GM21423 (cell line): ENCODE measurements at regions not wholly inside any gene's neighbourhood (a gene's known extent, or its start where the extent isn't known, plus 50 kb on each side); places are given as distances from the start of the nearest gene placed in this dataset.
"Not testable (repeated sequence)": the region's sequence is repeated elsewhere in the genome, so short reads cannot be mapped to it uniquely, and the experiment has no call there.

Source experiments
- ATAC-seq: cut with Tn5 transposase; IDR thresholded peaks from one replicate; pipeline ENCODE4 v1.9.1; 2021; ENCODE audit warnings: mild to moderate bottlenecking, moderate library complexity; ENCODE audit not compliant: unreplicated experiment

DNA sequence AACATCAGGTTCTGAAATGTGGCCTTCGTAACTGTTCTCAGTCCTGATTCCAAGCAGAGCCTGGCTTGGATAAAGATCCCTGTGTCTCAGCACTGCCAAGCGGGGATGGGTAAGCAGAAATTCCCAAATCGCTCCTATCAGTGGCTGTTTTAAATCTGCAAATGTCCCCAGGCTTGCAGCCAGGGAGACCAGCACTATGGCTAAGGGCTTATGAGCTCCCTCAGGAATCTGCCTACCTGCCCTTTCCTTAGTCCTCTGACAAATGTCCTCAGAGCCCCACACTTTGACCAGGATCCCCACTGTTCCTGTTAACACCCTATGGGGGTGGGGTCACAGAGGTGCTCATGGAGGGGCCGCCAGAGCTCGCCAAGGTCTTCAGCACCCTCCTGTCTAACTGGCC lies 1062.8 kb downstream of the UQCRFS1 start:
- ATAC-seq: no peak

DNA sequence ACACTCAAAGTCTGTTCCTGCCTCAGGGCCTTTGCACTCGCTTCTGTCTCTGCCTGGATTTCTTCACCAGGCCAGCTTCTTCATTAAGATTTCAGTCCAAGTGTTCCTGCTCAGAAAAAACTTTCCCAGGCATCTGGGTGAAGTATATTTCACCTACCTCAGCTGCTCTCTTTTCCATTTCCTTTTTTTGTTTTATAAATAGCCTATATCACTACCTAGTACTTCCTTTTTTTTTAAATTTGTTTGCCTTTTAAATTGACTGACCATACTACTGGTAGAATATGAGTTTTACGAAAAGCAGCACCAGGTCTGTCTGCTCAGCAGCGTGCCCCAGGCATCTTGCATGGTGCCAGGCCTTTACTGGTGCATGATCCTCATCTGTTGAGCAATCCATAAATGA lies 1064.4 kb downstream of the UQCRFS1 start:
- ATAC-seq: no peak

DNA sequence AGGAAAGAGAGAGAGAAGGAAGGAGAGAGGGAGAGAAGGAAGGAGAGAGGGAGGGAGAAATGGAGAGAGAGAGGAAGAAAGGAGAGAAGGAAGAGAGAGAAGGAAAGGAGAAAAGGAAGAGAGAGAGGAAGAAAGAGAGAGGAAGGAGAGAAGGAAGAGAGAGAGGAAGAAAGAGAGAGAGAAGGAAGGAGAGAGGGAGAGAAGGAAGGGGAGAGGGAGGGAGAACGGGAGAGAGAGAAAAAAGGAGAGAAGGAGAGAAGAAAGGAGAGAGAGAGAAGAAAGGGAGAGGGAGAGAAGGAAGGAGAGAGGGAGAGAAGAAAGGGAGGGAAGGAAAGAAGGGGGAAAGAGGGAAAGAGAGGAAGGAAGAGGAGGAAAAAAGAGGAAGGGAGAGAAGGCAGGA lies 1070.7 kb downstream of the UQCRFS1 start:
- ATAC-seq: no peak

DNA sequence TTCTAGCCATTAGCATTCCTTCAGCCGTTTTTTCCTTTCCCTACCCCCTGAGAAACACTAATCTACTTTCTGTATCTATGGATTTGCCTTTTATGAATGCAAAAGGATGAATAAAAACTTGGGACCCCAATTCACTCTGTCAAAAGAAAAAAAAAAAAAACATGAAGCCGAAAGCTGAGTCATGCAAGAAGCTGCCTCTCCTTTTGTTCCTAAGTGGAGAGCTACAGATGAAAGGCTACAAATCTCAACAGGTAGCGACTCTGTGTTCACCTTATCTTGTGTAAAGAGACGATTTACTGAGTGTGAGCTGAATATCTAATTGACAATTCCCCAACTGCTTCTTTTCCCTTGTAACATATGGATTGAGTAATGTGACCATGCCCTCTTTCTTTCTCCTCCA lies 1072.8 kb downstream of the UQCRFS1 start:
- no peak for ATAC-seq

- ATAC-seq: no peak
These were observed 1075.2 kb downstream of the UQCRFS1 start for GRCh38 chr19:28137772-28138171.

DNA sequence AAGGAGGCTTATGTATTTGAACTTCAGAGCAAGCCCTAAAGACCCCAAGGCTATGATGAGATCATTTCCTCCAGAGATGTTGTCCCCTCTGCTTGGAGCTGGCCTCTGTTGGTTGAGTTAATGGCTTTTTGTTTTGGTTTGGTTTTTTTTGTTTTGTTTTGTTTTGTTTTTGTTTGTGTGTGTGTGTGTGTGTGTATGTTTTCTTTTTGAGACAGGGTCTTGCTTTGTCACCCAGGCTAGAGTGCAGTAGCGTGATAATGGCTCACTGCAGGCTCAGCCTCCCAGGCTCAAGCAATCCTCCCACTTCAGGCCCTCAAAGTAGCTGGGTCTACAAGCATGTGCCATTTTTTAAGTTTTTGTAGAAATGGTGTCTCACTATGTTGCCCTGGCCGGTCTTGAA lies 1076.2 kb downstream of the UQCRFS1 start:
- ATAC-seq: no peak

DNA sequence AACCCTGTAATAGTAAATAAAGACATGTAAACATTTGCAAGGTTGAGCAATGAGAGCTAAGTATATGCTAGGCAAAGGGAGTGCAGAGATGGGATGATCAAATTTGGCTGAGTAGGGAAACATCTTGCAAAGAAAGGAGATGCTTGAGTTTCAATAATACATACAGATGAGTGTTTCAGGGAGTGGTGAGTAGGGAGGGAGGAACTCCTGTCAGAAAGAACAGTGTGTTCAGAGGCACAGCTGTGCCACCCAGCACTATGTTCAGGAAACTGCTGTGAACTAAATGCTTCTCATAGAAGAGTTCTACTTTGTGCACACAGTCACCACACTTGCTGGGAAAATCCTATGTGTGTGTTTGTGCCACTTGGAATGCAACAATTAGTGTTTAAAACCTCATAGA lies 1077.1 kb downstream of the UQCRFS1 start:
- ATAC-seq: no peak

- no peak for ATAC-seq
These were observed 1078.6 kb downstream of the UQCRFS1 start for GRCh38 chr19:28134311-28134710.

DNA sequence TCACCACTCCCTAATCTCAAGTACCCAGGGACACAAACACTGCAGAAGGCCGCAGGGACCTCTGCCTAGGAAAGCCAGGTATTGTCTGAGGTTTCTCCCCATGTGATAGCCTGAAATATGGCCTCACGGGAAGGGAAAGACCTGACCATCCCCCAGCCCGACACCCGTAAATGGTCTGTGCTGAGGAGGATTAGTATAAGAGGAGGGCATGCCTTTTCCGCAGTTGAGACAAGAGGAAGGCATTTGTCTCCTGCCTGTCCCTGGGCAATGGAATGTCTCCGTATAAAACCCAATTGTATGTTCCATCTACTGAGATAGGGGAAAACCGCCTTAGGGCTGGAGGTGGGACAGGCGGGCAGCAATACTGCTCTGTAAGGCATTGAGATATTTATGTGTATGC lies 1082.1 kb downstream of the UQCRFS1 start:
- not testable (repeated sequence) for ATAC-seq

- ATAC-seq: no peak
These were observed 1082.9 kb downstream of the UQCRFS1 start for GRCh38 chr19:28130066-28130511.

GRCh38 chr19:28128341-28128740 lies 1084.6 kb downstream of the UQCRFS1 start:
- ATAC-seq: no peak

DNA sequence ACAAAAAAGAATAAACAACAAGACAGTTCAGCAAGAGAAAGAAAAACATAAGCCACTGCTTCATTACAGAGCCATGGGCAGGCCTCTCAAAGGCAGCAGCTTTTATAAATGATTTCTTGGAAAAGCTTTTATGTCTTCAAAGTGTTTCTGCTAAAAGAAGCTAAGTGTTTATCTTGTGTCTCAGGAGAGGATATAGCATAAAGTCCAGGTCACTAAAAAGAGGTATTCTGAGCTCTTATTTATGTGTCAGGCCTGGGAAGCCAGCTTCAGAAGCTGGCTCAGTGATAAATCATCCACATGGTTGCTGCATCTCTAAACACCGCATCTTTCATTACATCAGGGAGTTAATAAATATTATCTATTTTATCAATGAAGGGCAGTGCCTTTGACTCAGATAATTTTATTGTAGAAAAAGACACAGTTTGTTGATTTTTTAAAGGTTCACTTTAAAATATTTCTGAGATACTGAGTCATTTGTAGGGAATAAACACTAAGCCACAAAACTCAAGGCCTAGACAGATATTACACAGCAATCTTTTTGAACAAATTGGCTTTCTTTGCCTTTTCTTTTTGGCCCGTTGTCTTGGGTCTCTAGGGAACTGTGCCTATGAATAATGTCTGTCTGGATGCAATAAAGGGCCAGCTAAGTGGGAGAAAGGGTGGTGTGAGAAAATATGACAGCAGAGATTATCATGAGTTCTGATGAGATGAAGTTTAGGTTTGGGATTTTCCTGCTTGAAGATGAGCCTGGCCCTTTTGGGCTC lies 1086.6 kb downstream of the UQCRFS1 start:
- no peak for ATAC-seq

GRCh38 chr19:28122734-28123133 lies 1090.2 kb downstream of the UQCRFS1 start:
- no peak for ATAC-seq

GRCh38 chr19:28118235-28118634 lies 1094.7 kb downstream of the UQCRFS1 start:
- ATAC-seq: no peak

GRCh38 chr19:28117143-28117542 lies 1095.8 kb downstream of the UQCRFS1 start:
- no peak for ATAC-seq

GRCh38 chr19:28116379-28116778 lies 1096.6 kb downstream of the UQCRFS1 start:
- not testable (repeated sequence) for ATAC-seq

- no peak for ATAC-seq
These were observed 1109.0 kb downstream of the UQCRFS1 start for GRCh38 chr19:28103921-28104320.

DNA sequence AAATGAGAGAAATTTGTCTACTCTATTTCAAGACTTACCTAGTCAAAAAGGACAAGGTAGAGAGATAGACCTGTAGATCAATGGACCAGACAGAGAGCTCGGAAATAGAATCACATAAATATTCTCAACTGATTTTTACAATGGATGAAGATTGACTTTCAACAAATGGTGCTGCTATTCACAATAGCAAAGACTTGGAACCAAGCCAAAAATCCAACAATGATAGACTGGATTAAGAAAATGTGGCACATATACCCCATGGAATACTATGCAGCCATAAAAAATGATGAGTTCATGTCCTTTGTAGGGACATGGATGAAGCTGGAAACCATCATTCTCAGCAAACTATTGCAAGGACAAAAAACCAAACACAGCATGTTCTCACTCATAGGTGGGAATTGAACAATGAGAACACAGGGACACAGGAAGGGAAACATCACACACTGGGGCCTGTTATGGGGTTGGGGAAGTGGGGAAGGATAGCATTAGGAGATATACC lies 1128.2 kb downstream of the UQCRFS1 start:
- not testable (repeated sequence) for ATAC-seq

GRCh38 chr19:28076628-28077027 lies 1136.3 kb downstream of the UQCRFS1 start:
- no peak for ATAC-seq

DNA sequence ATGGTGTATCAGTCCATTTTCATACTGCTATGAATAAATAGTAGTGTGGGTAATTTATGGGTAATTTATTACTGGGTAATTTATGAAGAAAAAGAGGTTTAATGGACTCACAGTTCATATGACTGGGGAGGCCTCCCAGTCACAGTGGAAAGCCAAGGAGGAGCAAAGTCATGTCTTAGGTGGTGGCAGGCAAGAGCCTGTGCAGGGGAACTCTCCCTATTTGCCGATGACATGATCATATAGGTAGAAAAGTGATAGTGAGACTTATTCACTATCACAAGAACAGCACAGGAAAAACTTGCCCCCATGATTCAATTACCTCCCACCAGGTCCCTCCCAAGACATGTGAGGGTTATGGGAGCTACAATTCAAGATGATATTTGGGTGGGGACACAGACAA lies 1137.7 kb downstream of the UQCRFS1 start:
- no peak for ATAC-seq

GRCh38 chr19:28074773-28075172 lies 1138.2 kb downstream of the UQCRFS1 start:
- no peak for ATAC-seq

DNA sequence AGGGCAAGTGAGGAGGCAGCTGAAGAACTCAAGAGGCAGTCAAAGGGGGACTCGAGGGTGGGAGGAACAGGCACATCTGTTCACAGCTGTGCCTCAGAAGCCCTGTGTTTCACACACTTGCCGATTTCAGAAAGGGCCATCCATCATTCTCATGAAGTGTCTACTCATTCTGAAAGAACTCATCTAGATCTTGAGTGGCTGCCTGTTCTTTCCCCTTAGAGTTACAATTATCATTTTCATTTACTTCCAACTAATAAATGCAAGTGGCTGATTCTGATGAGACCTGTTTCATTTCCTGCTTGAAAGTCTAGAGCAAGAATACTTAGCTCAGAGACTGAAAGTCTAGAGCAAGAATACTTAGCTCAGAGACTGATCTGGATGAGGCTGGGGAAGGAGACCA lies 1145.1 kb downstream of the UQCRFS1 start:
- ATAC-seq: no peak

GRCh38 chr19:28066988-28067387 lies 1146.0 kb downstream of the UQCRFS1 start:
- ATAC-seq: no peak
